Liver (tissue), 8 donors: ENCODE measurements at regions not wholly inside any gene's neighbourhood (a gene's known extent, or its start where the extent isn't known, plus 50 kb on each side); places are given as distances from the start of the nearest gene placed in this dataset.

Experiments
- DNase-seq: peaks from one replicate; pipeline ENCODE4 v3.0.0-alpha.2; 2017; ENCODE audit warnings: low spot score
- H3K27ac ChIP-seq, 2 donors: one replicate each; pipeline ENCODE4 v1.7.0; 2013; ENCODE audit warnings: inconsistent platforms in 2 of 2, low read length in 2 of 2, control low read depth in 1 of 2, low read depth in 1 of 2, mild to moderate bottlenecking in 1 of 2
- H3K27me3 ChIP-seq, 4 donors: one replicate each; pipeline versions ENCODE4 v1.6.1 to v1.7.0; 2013; ENCODE audit warnings: low read length in 3 of 4, inconsistent platforms in 1 of 4, mild to moderate bottlenecking in 1 of 4, moderate library complexity in 1 of 4; ENCODE audit not compliant: control insufficient read depth in 4 of 4, insufficient read depth in 4 of 4
- H3K36me3 ChIP-seq, 4 donors: one replicate each; pipeline versions ENCODE4 v1.6.1 to v1.7.0; 2013; ENCODE audit warnings: low read length in 3 of 4, mild to moderate bottlenecking in 3 of 4, low read depth in 1 of 4, moderate library complexity in 1 of 4; ENCODE audit not compliant: control insufficient read depth in 4 of 4, insufficient read depth in 3 of 4
- H3K4me1 ChIP-seq, 4 donors: one replicate each; pipeline versions ENCODE4 v1.6.1 to v1.7.0; 2013; ENCODE audit warnings: low read length in 3 of 4, mild to moderate bottlenecking in 3 of 4, moderate library complexity in 1 of 4; ENCODE audit not compliant: control insufficient read depth in 4 of 4, insufficient read depth in 4 of 4
- H3K4me3 ChIP-seq, 3 donors: one replicate each; pipeline versions ENCODE4 v1.6.1 to v1.7.0; 2013; ENCODE audit warnings: low read length in 3 of 3, control low read depth in 1 of 3, low read depth in 1 of 3, mild to moderate bottlenecking in 1 of 3
- H3K9ac ChIP-seq, 2 donors: one replicate each; pipeline ENCODE4 v1.7.0; 2013; ENCODE audit warnings: low read length in 2 of 2, mild to moderate bottlenecking in 2 of 2, moderate library complexity in 2 of 2, control low read depth in 1 of 2, low read depth in 1 of 2
- H3K9me3 ChIP-seq, 4 donors: one replicate each; pipeline versions ENCODE4 v1.6.1 to v1.7.0; 2013; ENCODE audit warnings: low read length in 3 of 4; ENCODE audit not compliant: control insufficient read depth in 4 of 4
- EGR1 ChIP-seq, 2 donors: IDR thresholded peaks; 2 replicates each; pipeline ENCODE4 v1.6.1; 2016 to 2018; ENCODE audit warnings: antibody characterized with exemption in 2 of 2, low read depth in 2 of 2
- FOXA1 ChIP-seq: IDR thresholded peaks from 2 replicates; pipeline ENCODE4 v1.6.1; 2016; ENCODE audit warnings: antibody characterized with exemption
- FOXA2 ChIP-seq: IDR thresholded peaks from 2 replicates; pipeline ENCODE4 v1.6.1; 2016; ENCODE audit warnings: antibody characterized with exemption
- GABPA ChIP-seq, 2 donors: IDR thresholded peaks in 1 of 2; conservative IDR thresholded peaks in 1 of 2; 2 replicates each; pipeline ENCODE4 v1.6.1; 2016; ENCODE audit warnings: antibody characterized with exemption in 2 of 2, mild to moderate bottlenecking in 1 of 2, moderate library complexity in 1 of 2
- HNF4A ChIP-seq, 2 donors: conservative IDR thresholded peaks; 2 replicates each; pipeline ENCODE4 v1.6.1; 2016; ENCODE audit warnings: antibody characterized with exemption in 2 of 2, mild to moderate bottlenecking in 2 of 2
- HNF4G ChIP-seq: IDR thresholded peaks from 2 replicates; pipeline ENCODE4 v1.6.1; 2016; ENCODE audit warnings: antibody characterized with exemption
- JUND ChIP-seq, 2 donors: IDR thresholded peaks; 2 replicates each; pipeline ENCODE4 v1.6.1; 2016; ENCODE audit warnings: antibody characterized with exemption in 2 of 2
- NR2F2 ChIP-seq: IDR thresholded peaks from 2 replicates; pipeline ENCODE4 v1.6.1; 2016; ENCODE audit warnings: antibody characterized with exemption
- RAD21 ChIP-seq, 2 donors: IDR thresholded peaks; 2 replicates each; pipeline ENCODE4 v1.6.1; 2016; ENCODE audit warnings: antibody characterized with exemption in 2 of 2, mild to moderate bottlenecking in 2 of 2
- RXRA ChIP-seq, 2 donors: IDR thresholded peaks; 2 replicates each; pipeline ENCODE4 v1.6.1; 2017 to 2018; ENCODE audit warnings: antibody characterized with exemption in 2 of 2, mild to moderate bottlenecking in 1 of 2
- SP1 ChIP-seq: IDR thresholded peaks from 2 replicates; pipeline ENCODE4 v1.6.1; 2018; ENCODE audit warnings: antibody characterized with exemption, mild to moderate bottlenecking
- TAF1 ChIP-seq: conservative IDR thresholded peaks from 2 replicates; pipeline ENCODE4 v1.6.1; 2016; ENCODE audit warnings: antibody characterized with exemption, mild to moderate bottlenecking
- YY1 ChIP-seq: IDR thresholded peaks from 2 replicates; pipeline ENCODE4 v1.6.1; 2016; ENCODE audit warnings: antibody characterized with exemption, mild to moderate bottlenecking
- WGBS: extraction: QIAGEN DNeasy Blood & Tissue Kit; methylation state at CpG from one replicate; pipeline ENCODE4 v1.1.7; 2013; 5-methylcytosine and 5-hydroxymethylcytosine counted together
- TF ChIP-seq, protein P1 (sequence below): fragments of 150-350 bp; IDR thresholded peaks from 2 replicates; pipeline ENCODE4 v1.5.1; 2017; ENCODE audit warnings: improper control_type of control experiment, low read depth, low read length; ENCODE audit not compliant: missing input control
- TF ChIP-seq, protein P2 (sequence below): IDR thresholded peaks from 2 replicates; pipeline ENCODE4 v1.6.1; 2016; ENCODE audit warnings: antibody characterized with exemption, mild to moderate bottlenecking
- TF ChIP-seq, protein P3 (sequence below): IDR thresholded peaks from 2 replicates; pipeline ENCODE4 v1.6.1; 2016; ENCODE audit warnings: antibody characterized with exemption
- TF ChIP-seq, protein P4 (sequence below): IDR thresholded peaks from 2 replicates; pipeline ENCODE4 v1.6.1; 2016; ENCODE audit warnings: antibody characterized with exemption
- TF ChIP-seq, protein P5 (sequence below): IDR thresholded peaks from 2 replicates; pipeline ENCODE4 v1.6.1; 2016; ENCODE audit warnings: antibody characterized with exemption
- donor health status: healthy.
- donor health status: healthy.
- donor health status: healthy.
- donor health status: healthy.
- donor health status: healthy.

DNA sequence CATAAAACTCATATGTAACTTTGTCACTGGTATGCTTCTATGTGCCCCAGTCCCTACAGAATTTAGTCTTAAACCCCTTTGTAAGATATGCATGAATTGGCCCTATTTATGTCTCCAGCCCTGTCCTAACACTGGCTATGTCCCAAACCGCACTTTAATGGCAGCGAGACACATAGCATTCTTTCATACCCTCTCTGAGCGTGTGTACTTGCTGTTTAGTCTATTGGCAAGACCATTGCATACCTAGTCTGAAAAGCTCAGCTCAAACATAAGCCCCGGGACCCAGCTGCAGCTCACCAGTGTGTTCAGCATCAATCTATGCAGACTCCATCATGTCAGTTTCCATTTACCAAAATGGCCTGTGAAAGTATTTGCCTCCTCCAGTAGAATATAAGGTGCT lies 1018.4 kb upstream of the TENM3 start:
- 82% methylated on average over 4 of the region's 4 CpGs for WGBS
- H3K9ac ChIP-seq: no peak overlapping the region
- no peaks in the 10 kb centered on the region for H3K9me3 ChIP-seq
- H3K27me3 ChIP-seq: peaks cover 0 to 7% (median 0%) of the 10 kb centered on the region in 4 donors
- no peaks in the 10 kb centered on the region for H3K36me3 ChIP-seq
- no peak overlapping the region for H3K27ac ChIP-seq
- TF ChIP-seq FOXA2 (no peak), EGR1 (IDR thresholded peaks at IDR 0.05; ENCODE audit: low read depth in 2 of 2) (no peak), HNF4A (conservative IDR thresholded peaks at IDR 0.05) (no peak), SP1 (no peak), NR2F2 (no peak), RAD21 (IDR thresholded peaks at IDR 0.05) (no peak), JUND (IDR thresholded peaks at IDR 0.05) (no peak), FOXA1 (no peak), GABPA (IDR thresholded peaks at IDR 0.05 in 1 of 2, conservative IDR thresholded peaks at IDR 0.05 in 1 of 2) (no peak), RXRA (IDR thresholded peaks at IDR 0.05) (no peak), YY1 (no peak), TAF1 (no peak), HNF4G (no peak)
- TF ChIP-seq, protein P1, sequence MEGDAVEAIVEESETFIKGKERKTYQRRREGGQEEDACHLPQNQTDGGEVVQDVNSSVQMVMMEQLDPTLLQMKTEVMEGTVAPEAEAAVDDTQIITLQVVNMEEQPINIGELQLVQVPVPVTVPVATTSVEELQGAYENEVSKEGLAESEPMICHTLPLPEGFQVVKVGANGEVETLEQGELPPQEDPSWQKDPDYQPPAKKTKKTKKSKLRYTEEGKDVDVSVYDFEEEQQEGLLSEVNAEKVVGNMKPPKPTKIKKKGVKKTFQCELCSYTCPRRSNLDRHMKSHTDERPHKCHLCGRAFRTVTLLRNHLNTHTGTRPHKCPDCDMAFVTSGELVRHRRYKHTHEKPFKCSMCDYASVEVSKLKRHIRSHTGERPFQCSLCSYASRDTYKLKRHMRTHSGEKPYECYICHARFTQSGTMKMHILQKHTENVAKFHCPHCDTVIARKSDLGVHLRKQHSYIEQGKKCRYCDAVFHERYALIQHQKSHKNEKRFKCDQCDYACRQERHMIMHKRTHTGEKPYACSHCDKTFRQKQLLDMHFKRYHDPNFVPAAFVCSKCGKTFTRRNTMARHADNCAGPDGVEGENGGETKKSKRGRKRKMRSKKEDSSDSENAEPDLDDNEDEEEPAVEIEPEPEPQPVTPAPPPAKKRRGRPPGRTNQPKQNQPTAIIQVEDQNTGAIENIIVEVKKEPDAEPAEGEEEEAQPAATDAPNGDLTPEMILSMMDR: no peak
- TF ChIP-seq, protein P2, sequence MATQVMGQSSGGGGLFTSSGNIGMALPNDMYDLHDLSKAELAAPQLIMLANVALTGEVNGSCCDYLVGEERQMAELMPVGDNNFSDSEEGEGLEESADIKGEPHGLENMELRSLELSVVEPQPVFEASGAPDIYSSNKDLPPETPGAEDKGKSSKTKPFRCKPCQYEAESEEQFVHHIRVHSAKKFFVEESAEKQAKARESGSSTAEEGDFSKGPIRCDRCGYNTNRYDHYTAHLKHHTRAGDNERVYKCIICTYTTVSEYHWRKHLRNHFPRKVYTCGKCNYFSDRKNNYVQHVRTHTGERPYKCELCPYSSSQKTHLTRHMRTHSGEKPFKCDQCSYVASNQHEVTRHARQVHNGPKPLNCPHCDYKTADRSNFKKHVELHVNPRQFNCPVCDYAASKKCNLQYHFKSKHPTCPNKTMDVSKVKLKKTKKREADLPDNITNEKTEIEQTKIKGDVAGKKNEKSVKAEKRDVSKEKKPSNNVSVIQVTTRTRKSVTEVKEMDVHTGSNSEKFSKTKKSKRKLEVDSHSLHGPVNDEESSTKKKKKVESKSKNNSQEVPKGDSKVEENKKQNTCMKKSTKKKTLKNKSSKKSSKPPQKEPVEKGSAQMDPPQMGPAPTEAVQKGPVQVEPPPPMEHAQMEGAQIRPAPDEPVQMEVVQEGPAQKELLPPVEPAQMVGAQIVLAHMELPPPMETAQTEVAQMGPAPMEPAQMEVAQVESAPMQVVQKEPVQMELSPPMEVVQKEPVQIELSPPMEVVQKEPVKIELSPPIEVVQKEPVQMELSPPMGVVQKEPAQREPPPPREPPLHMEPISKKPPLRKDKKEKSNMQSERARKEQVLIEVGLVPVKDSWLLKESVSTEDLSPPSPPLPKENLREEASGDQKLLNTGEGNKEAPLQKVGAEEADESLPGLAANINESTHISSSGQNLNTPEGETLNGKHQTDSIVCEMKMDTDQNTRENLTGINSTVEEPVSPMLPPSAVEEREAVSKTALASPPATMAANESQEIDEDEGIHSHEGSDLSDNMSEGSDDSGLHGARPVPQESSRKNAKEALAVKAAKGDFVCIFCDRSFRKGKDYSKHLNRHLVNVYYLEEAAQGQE: no peak
- TF ChIP-seq, protein P3, sequence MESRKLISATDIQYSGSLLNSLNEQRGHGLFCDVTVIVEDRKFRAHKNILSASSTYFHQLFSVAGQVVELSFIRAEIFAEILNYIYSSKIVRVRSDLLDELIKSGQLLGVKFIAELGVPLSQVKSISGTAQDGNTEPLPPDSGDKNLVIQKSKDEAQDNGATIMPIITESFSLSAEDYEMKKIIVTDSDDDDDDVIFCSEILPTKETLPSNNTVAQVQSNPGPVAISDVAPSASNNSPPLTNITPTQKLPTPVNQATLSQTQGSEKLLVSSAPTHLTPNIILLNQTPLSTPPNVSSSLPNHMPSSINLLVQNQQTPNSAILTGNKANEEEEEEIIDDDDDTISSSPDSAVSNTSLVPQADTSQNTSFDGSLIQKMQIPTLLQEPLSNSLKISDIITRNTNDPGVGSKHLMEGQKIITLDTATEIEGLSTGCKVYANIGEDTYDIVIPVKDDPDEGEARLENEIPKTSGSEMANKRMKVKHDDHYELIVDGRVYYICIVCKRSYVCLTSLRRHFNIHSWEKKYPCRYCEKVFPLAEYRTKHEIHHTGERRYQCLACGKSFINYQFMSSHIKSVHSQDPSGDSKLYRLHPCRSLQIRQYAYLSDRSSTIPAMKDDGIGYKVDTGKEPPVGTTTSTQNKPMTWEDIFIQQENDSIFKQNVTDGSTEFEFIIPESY: no peak
- TF ChIP-seq, protein P4, sequence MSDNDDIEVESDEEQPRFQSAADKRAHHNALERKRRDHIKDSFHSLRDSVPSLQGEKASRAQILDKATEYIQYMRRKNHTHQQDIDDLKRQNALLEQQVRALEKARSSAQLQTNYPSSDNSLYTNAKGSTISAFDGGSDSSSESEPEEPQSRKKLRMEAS: no peak
- TF ChIP-seq, protein P5, sequence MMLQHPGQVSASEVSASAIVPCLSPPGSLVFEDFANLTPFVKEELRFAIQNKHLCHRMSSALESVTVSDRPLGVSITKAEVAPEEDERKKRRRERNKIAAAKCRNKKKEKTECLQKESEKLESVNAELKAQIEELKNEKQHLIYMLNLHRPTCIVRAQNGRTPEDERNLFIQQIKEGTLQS: no peak
- DNase-seq: no peak
- no peaks in the 10 kb centered on the region for H3K4me1 ChIP-seq
- no peak overlapping the region for H3K4me3 ChIP-seq
